GM23338 (cell line): ENCODE measurements at regions not wholly inside any gene's neighbourhood (a gene's known extent, or its start where the extent isn't known, plus 50 kb on each side); places are given as distances from the start of the nearest gene placed in this dataset.

Source experiments
- ATAC-seq: fragments of 200-7000 bp; cut with Tn5 transposase; 3 replicates; pipeline ENCODE4 v1.9.1; 2020
- DNase-seq: peaks from one replicate; pipeline ENCODE4 v3.0.0-alpha.2; 2015; ENCODE audit warnings: low spot score
- H2AFZ ChIP-seq: fragments of 200-600 bp; sonication (generic); 2 replicates; pipeline ENCODE4 v1.8.0; 2016; ENCODE audit warnings: antibody characterized with exemption, mild to moderate bottlenecking, moderate library complexity
- H3F3A ChIP-seq: fragments of 200-600 bp; sonication (generic); replicated peaks from 2 replicates; pipeline ENCODE4 v1.8.0; 2017; ENCODE audit warnings: antibody characterized with exemption, mixed run types, low read depth
- H3K27ac ChIP-seq: fragments of 200-600 bp; sonication (generic); 2 replicates; pipeline ENCODE4 v1.6.1; 2016; ENCODE audit warnings: low read depth
- H3K27me3 ChIP-seq: fragments of 200-600 bp; sonication (generic); 2 replicates; pipeline ENCODE4 v1.8.0; 2016; ENCODE audit warnings: mild to moderate bottlenecking, mixed run types, moderate library complexity; ENCODE audit not compliant: insufficient read depth
- H3K36me3 ChIP-seq: fragments of 200-600 bp; sonication (generic); 2 replicates; pipeline ENCODE4 v1.8.0; 2016; ENCODE audit warnings: mild to moderate bottlenecking; ENCODE audit not compliant: insufficient read depth
- H3K4me1 ChIP-seq: fragments of 200-600 bp; sonication (generic); 2 replicates; pipeline ENCODE4 v1.8.0; 2016; ENCODE audit warnings: mild to moderate bottlenecking, moderate library complexity; ENCODE audit not compliant: insufficient read depth
- H3K4me2 ChIP-seq: fragments of 200-600 bp; sonication (generic); 2 replicates; pipeline ENCODE4 v1.7.1; 2017; ENCODE audit warnings: mixed run types
- H3K4me3 ChIP-seq: fragments of 200-600 bp; sonication (generic); 2 replicates; pipeline ENCODE4 v1.6.1; 2016; ENCODE audit warnings: mixed run types
- H3K79me2 ChIP-seq: fragments of 200-600 bp; sonication (generic); replicated peaks from 2 replicates; pipeline ENCODE4 v1.8.0; 2017; ENCODE audit warnings: mild to moderate bottlenecking; ENCODE audit not compliant: insufficient read depth
- H3K9me2 ChIP-seq: fragments of 200-600 bp; sonication (generic); 2 replicates; pipeline ENCODE4 v1.8.0; 2017; ENCODE audit not compliant: insufficient read depth
- H4K20me1 ChIP-seq: fragments of 200-600 bp; sonication (generic); replicated peaks from 2 replicates; pipeline ENCODE4 v1.8.0; 2017; ENCODE audit warnings: mild to moderate bottlenecking; ENCODE audit not compliant: insufficient read depth
- H3K27ac Mint-ChIP-seq: 2 replicates; pipeline ENCODE4 v1.8.0; 2020; ENCODE audit warnings: inconsistent platforms, mild to moderate bottlenecking, moderate library complexity, mixed read lengths
- H3K27me3 Mint-ChIP-seq: 3 replicates; pipeline ENCODE4 v1.8.0; 2022; ENCODE audit warnings: low read depth, mild to moderate bottlenecking, moderate library complexity, mixed read lengths, inconsistent platforms; ENCODE audit not compliant: insufficient read depth, poor library complexity
- H3K36me3 Mint-ChIP-seq: 3 replicates; pipeline ENCODE4 v1.8.0; 2021; ENCODE audit warnings: low read depth, mild to moderate bottlenecking, inconsistent platforms, moderate library complexity, mixed read lengths
- H3K4me1 Mint-ChIP-seq: 3 replicates; pipeline ENCODE4 v1.8.0; 2020; ENCODE audit warnings: mild to moderate bottlenecking, inconsistent platforms, mixed read lengths
- H3K4me3 Mint-ChIP-seq: 3 replicates; pipeline ENCODE4 v1.8.0; 2021; ENCODE audit warnings: moderate library complexity, mild to moderate bottlenecking, inconsistent platforms, mixed read lengths
- H3K9me3 Mint-ChIP-seq: 3 replicates; pipeline ENCODE4 v1.8.0; 2020; ENCODE audit warnings: moderate library complexity, mild to moderate bottlenecking, inconsistent platforms, mixed read lengths
- CREB1 ChIP-seq: fragments of 250-450 bp; sonication (Bioruptor Pico); IDR thresholded peaks from 2 replicates; pipeline ENCODE4 v1.5.0; 2020; ENCODE audit warnings: low read depth, mild to moderate bottlenecking, moderate library complexity
- CTCF ChIP-seq, 2 experiments: fragments of 200-600 bp in 1 of 2; sonication (generic) in 1 of 2; conservative IDR thresholded peaks; 2 replicates each; pipeline versions ENCODE4 v1.5.1 to v1.6.1; 2016 to 2017; ENCODE audit warnings: antibody characterized with exemption in 2 of 2, low read depth in 2 of 2, mild to moderate bottlenecking in 2 of 2, moderate library complexity in 1 of 2
- ETS1 ChIP-seq: IDR thresholded peaks from 2 replicates; pipeline ENCODE4 v1.6.1; 2016; ENCODE audit warnings: antibody characterized with exemption
- EZH2 ChIP-seq: fragments of 200-600 bp; sonication (generic); IDR thresholded peaks from one replicate; pipeline ENCODE4 v1.8.0; 2017; ENCODE audit warnings: antibody characterized with exemption, mild to moderate bottlenecking, low read depth; ENCODE audit not compliant: unreplicated experiment
- EZH2phosphoT487 ChIP-seq: fragments of 200-600 bp; sonication (generic); IDR thresholded peaks from one replicate; pipeline ENCODE4 v1.8.1; 2018; ENCODE audit warnings: antibody characterized with exemption; ENCODE audit not compliant: unreplicated experiment
- JUNB ChIP-seq: IDR thresholded peaks from one replicate; pipeline ENCODE4 v1.6.1; 2016; ENCODE audit warnings: antibody characterized with exemption; ENCODE audit not compliant: unreplicated experiment
- NANOG ChIP-seq: IDR thresholded peaks from 2 replicates; pipeline ENCODE4 v1.6.1; 2016; ENCODE audit warnings: antibody characterized with exemption, borderline replicate concordance
- POLR2AphosphoS5 ChIP-seq: IDR thresholded peaks from 2 replicates; pipeline ENCODE4 v1.6.1; 2016; ENCODE audit warnings: antibody characterized with exemption, low read depth
- REST ChIP-seq: IDR thresholded peaks from one replicate; pipeline ENCODE4 v1.6.1; 2018; ENCODE audit warnings: antibody characterized with exemption; ENCODE audit not compliant: unreplicated experiment
- STAT1 ChIP-seq: IDR thresholded peaks from one replicate; pipeline ENCODE4 v1.6.1; 2016; ENCODE audit warnings: antibody characterized with exemption; ENCODE audit not compliant: unreplicated experiment
- ZNF114 ChIP-seq: fragments of 250-450 bp; sonication (Bioruptor Pico); IDR thresholded peaks from 2 replicates; pipeline ENCODE4 v1.5.0; 2020; ENCODE audit warnings: mild to moderate bottlenecking, moderate library complexity
- ZNF331 ChIP-seq: fragments of 250-450 bp; sonication (Bioruptor Pico); IDR thresholded peaks from 2 replicates; pipeline ENCODE4 v1.5.0; 2020; ENCODE audit warnings: low read depth, mild to moderate bottlenecking, moderate library complexity
- ZNF462 ChIP-seq: fragments of 250-450 bp; sonication (Bioruptor Pico); IDR thresholded peaks from 2 replicates; pipeline ENCODE4 v1.5.0; 2020; ENCODE audit warnings: mild to moderate bottlenecking, moderate library complexity

GRCh38 chr11:42301777-42302176 is 842.3 kb upstream of the LRRC4C start:
- ATAC-seq = no peak
- no peaks in the 10 kb centered on the region for H3K4me1 Mint-ChIP-seq
- H3K4me2 ChIP-seq = no peak overlapping the region
- no peak overlapping the region for H3K4me3 ChIP-seq
- no peak overlapping the region for H2AFZ ChIP-seq
- H4K20me1 ChIP-seq = no peaks in the 10 kb centered on the region
- TF ChIP-seq EZH2 (no peak), ZNF462 (no peak), CREB1 (no peak), NANOG (no peak), CTCF (conservative IDR thresholded peaks at IDR 0.05; ENCODE audit: low read depth in 2 of 2) (no peak), REST (no peak), ZNF331 (no peak), POLR2AphosphoS5 (no peak), ZNF114 (no peak), EZH2phosphoT487 (no peak), ETS1 (no peak), JUNB (no peak), STAT1 (no peak)
- H3K27ac ChIP-seq = no peak overlapping the region
- H3K4me1 ChIP-seq = no peaks in the 10 kb centered on the region
- H3K27me3 Mint-ChIP-seq = no peaks in the 10 kb centered on the region
- H3F3A ChIP-seq = no peaks in the 10 kb centered on the region
- no peak for DNase-seq
- no peaks in the 10 kb centered on the region for H3K9me2 ChIP-seq
- no peak overlapping the region for H3K27ac Mint-ChIP-seq
- no peaks in the 10 kb centered on the region for H3K27me3 ChIP-seq
- no peaks in the 10 kb centered on the region for H3K36me3 ChIP-seq
- no peaks in the 10 kb centered on the region for H3K36me3 Mint-ChIP-seq
- no peak overlapping the region for H3K4me3 Mint-ChIP-seq
- peaks cover 48% of the 10 kb centered on the region for H3K9me3 Mint-ChIP-seq
- no peaks in the 10 kb centered on the region for H3K79me2 ChIP-seq
